H9 (cell line): ENCODE measurements at regions not wholly inside any gene's neighbourhood (a gene's known extent, or its start where the extent isn't known, plus 50 kb on each side); places are given as distances from the start of the nearest gene placed in this dataset.

Source experiments
- DNase-seq: peaks from one replicate; pipeline ENCODE4 v3.0.0-alpha.2; 2017
- H2AFZ ChIP-seq: one replicate; pipeline ENCODE4 v1.6.1; 2013; ENCODE audit warnings: mild to moderate bottlenecking, low read length, control low read depth, moderate library complexity
- H2AK5ac ChIP-seq: 2 replicates; pipeline ENCODE4 v1.6.1; 2013; ENCODE audit warnings: low read length, control low read depth, mixed read lengths; ENCODE audit not compliant: insufficient read length
- H2BK120ac ChIP-seq: one replicate; pipeline ENCODE4 v1.6.1; 2013; ENCODE audit warnings: low read depth, mild to moderate bottlenecking, low read length, control low read depth, inconsistent platforms; ENCODE audit not compliant: poor library complexity, severe bottlenecking
- H2BK12ac ChIP-seq: 2 replicates; pipeline ENCODE4 v1.6.1; 2013; ENCODE audit warnings: low read length, control low read depth, mixed read lengths, low read depth; ENCODE audit not compliant: insufficient read length
- H2BK15ac ChIP-seq: 2 replicates; pipeline ENCODE4 v1.6.1; 2013; ENCODE audit warnings: low read depth, low read length, control low read depth
- H2BK20ac ChIP-seq: one replicate; pipeline ENCODE4 v1.6.1; 2013; ENCODE audit warnings: low read depth, mild to moderate bottlenecking, low read length, control low read depth, inconsistent platforms; ENCODE audit not compliant: poor library complexity, severe bottlenecking
- H2BK5ac ChIP-seq: 2 replicates; pipeline ENCODE4 v1.6.1; 2013; ENCODE audit warnings: low read length, control low read depth, mixed read lengths; ENCODE audit not compliant: insufficient read length
- H3K14ac ChIP-seq: 2 replicates; pipeline ENCODE4 v1.6.1; 2013; ENCODE audit warnings: low read length, control low read depth; ENCODE audit not compliant: insufficient read depth
- H3K18ac ChIP-seq: 2 replicates; pipeline ENCODE4 v1.6.1; 2013; ENCODE audit warnings: low read depth, mild to moderate bottlenecking, mixed read lengths, low read length, control low read depth; ENCODE audit not compliant: insufficient read length
- H3K23ac ChIP-seq: 2 replicates; pipeline ENCODE4 v1.6.1; 2013; ENCODE audit warnings: low read length, control low read depth, mixed read lengths, low read depth; ENCODE audit not compliant: insufficient read length
- H3K23me2 ChIP-seq: 2 replicates; pipeline ENCODE4 v1.6.1; 2013; ENCODE audit warnings: low read depth, mild to moderate bottlenecking, mixed read lengths, low read length, control low read depth; ENCODE audit not compliant: insufficient read length, poor library complexity, severe bottlenecking
- H3K27ac ChIP-seq: 2 replicates; pipeline ENCODE4 v1.5.1; 2013; ENCODE audit warnings: low read length, control low read depth, mixed read lengths, low read depth; ENCODE audit not compliant: insufficient read length
- H3K27me3 ChIP-seq: 2 replicates; pipeline ENCODE4 v1.6.1; 2013; ENCODE audit warnings: low read length, control low read depth, inconsistent platforms; ENCODE audit not compliant: insufficient read depth
- H3K4ac ChIP-seq: 2 replicates; pipeline ENCODE4 v1.6.1; 2013; ENCODE audit warnings: low read depth, mild to moderate bottlenecking, control low read depth, inconsistent platforms, low read length, moderate library complexity
- H3K4me1 ChIP-seq: 2 replicates; pipeline ENCODE4 v1.6.1; 2013; ENCODE audit warnings: low read length, control low read depth, inconsistent platforms; ENCODE audit not compliant: insufficient read depth
- H3K4me2 ChIP-seq: 2 replicates; pipeline ENCODE4 v1.6.1; 2013; ENCODE audit warnings: low read length, control low read depth, mixed read lengths; ENCODE audit not compliant: insufficient read length, insufficient read depth
- H3K56ac ChIP-seq: 2 replicates; pipeline ENCODE4 v1.6.1; 2013; ENCODE audit warnings: low read depth, mild to moderate bottlenecking, mixed read lengths, low read length, control low read depth; ENCODE audit not compliant: insufficient read length
- H3K79me1 ChIP-seq: 2 replicates; pipeline ENCODE4 v1.6.1; 2013; ENCODE audit warnings: low read depth, mild to moderate bottlenecking, moderate library complexity, low read length, control low read depth, inconsistent platforms; ENCODE audit not compliant: insufficient read depth, poor library complexity, severe bottlenecking
- H3K79me2 ChIP-seq: 2 replicates; pipeline ENCODE4 v1.6.1; 2013; ENCODE audit warnings: low read length, control low read depth, inconsistent platforms; ENCODE audit not compliant: insufficient read depth
- H3K9ac ChIP-seq: 2 replicates; pipeline ENCODE4 v1.6.1; 2013; ENCODE audit warnings: low read length, control low read depth, mixed read lengths; ENCODE audit not compliant: insufficient read length; ENCODE audit errors: extremely low read depth
- H3K9me3 ChIP-seq: one replicate; pipeline ENCODE4 v1.6.1; 2013; ENCODE audit warnings: low read depth, low read length, inconsistent platforms; ENCODE audit not compliant: control insufficient read depth
- H3T11ph ChIP-seq: one replicate; pipeline ENCODE4 v1.6.1; 2013; ENCODE audit warnings: mild to moderate bottlenecking, low read length, control low read depth, inconsistent platforms
- H4K20me1 ChIP-seq: one replicate; pipeline ENCODE4 v1.6.1; 2013; ENCODE audit not compliant: control insufficient read depth, insufficient read length, insufficient read depth
- H4K5ac ChIP-seq: 2 replicates; pipeline ENCODE4 v1.6.1; 2013; ENCODE audit warnings: low read depth, mild to moderate bottlenecking, mixed read lengths, low read length, control low read depth; ENCODE audit not compliant: insufficient read length
- H4K8ac ChIP-seq: replicated peaks from 2 replicates; pipeline ENCODE4 v1.6.1; 2013; ENCODE audit warnings: low read length, control low read depth, mixed read lengths, low read depth; ENCODE audit not compliant: insufficient read length
- H4K91ac ChIP-seq: 2 replicates; pipeline ENCODE4 v1.6.1; 2013; ENCODE audit warnings: low read depth, mild to moderate bottlenecking, moderate library complexity, mixed read lengths, low read length, control low read depth; ENCODE audit not compliant: insufficient read length
- H3K27ac Mint-ChIP-seq, 3 experiments: 2 replicates in 2 of 3; 3 replicates in 1 of 3; pipeline ENCODE4 v1.8.0; 2020 to 2021; ENCODE audit warnings: mixed read lengths in 3 of 3, mild to moderate bottlenecking in 1 of 3, moderate library complexity in 1 of 3
- H3K27me3 Mint-ChIP-seq: 2 replicates; pipeline ENCODE4 v1.8.0; 2021; ENCODE audit warnings: low read depth, mild to moderate bottlenecking, moderate library complexity, mixed read lengths
- H3K36me3 Mint-ChIP-seq, 3 experiments: 2 replicates in 2 of 3; 3 replicates in 1 of 3; pipeline ENCODE4 v1.8.0; 2020 to 2021; ENCODE audit warnings: low read depth in 3 of 3, mixed read lengths in 3 of 3; ENCODE audit not compliant: insufficient read depth in 1 of 3
- H3K4me1 Mint-ChIP-seq, 2 experiments: 2 replicates each; pipeline ENCODE4 v1.8.0; 2020; ENCODE audit warnings: mixed read lengths in 2 of 2
- H3K4me3 Mint-ChIP-seq, 2 experiments: 2 replicates in 1 of 2; 3 replicates in 1 of 2; pipeline ENCODE4 v1.8.0; 2020 to 2021; ENCODE audit warnings: mild to moderate bottlenecking in 2 of 2, mixed read lengths in 2 of 2, moderate library complexity in 1 of 2
- H3K9me3 Mint-ChIP-seq, 2 experiments: 2 replicates in 1 of 2; 3 replicates in 1 of 2; pipeline ENCODE4 v1.8.0; 2020; ENCODE audit warnings: mild to moderate bottlenecking in 2 of 2, mixed read lengths in 2 of 2, moderate library complexity in 1 of 2
- CTCF ChIP-seq: fragments of 200-600 bp; sonication (generic); conservative IDR thresholded peaks from 3 replicates; pipeline ENCODE4 v1.8.0; 2021; ENCODE audit warnings: antibody characterized with exemption, mild to moderate bottlenecking
- WGBS: extraction: QIAGEN DNeasy Blood & Tissue Kit; methylation state at CpG from one replicate; pipeline ENCODE4 v1.1.7; 2013; ENCODE audit warnings: missing lambda C conversion rate, low lambda C conversion rate, mixed read lengths; ENCODE audit not compliant: insufficient read length; ENCODE audit errors: extremely low coverage; 5-methylcytosine and 5-hydroxymethylcytosine counted together

GRCh38 chr5:159610966-159611579, 280.8 kb upstream of the IL12B start:
- H3K4me3 Mint-ChIP-seq: no peak overlapping the region
- no peak overlapping the region for H2BK12ac ChIP-seq
- H2BK15ac ChIP-seq: no peak overlapping the region
- H3K9me3 ChIP-seq: no peaks in the 10 kb centered on the region
- H4K91ac ChIP-seq: no peak overlapping the region
- H3K4ac ChIP-seq: no peak overlapping the region
- H3K9ac ChIP-seq: no peak overlapping the region
- no peaks in the 10 kb centered on the region for H3K79me1 ChIP-seq
- H3K4me1 Mint-ChIP-seq: peaks cover 0 to 6% of the 10 kb centered on the region in 2 experiments; a peak in 1 of 4 replicates
- no peak overlapping the region for H2BK5ac ChIP-seq
- no peak overlapping the region for H3K4me2 ChIP-seq
- H3K4me1 ChIP-seq: 0 out of 2 replicates have a peak, but pooled peaks cover 3% of the 10 kb centered on the region
- no peak overlapping the region for H2BK120ac ChIP-seq
- H3K27me3 ChIP-seq: no peaks in the 10 kb centered on the region
- no peaks in the 10 kb centered on the region for H4K20me1 ChIP-seq
- no peak overlapping the region for H3K56ac ChIP-seq
- H2AFZ ChIP-seq: no peak overlapping the region
- no peaks in the 10 kb centered on the region for H3K79me2 ChIP-seq
- no peak overlapping the region for H3K18ac ChIP-seq
- H3T11ph ChIP-seq: no peak overlapping the region
- H3K9me3 Mint-ChIP-seq: peaks cover 0 to 3% of the 10 kb centered on the region in 2 experiments; a peak in 2 of 5 replicates
- no peak for DNase-seq
- no peaks in the 10 kb centered on the region for H3K36me3 Mint-ChIP-seq
- TF ChIP-seq CTCF: no peak
- H3K27ac Mint-ChIP-seq: peak overlapping the region in 1 of 3 experiments; percentile 44; a peak in 1 of 7 replicates
- H3K23me2 ChIP-seq: no peaks in the 10 kb centered on the region
- H3K27ac ChIP-seq: no peak overlapping the region
- H2AK5ac ChIP-seq: no peak overlapping the region
- no peak overlapping the region for H4K5ac ChIP-seq
- no CpG with 5 or more reads among the region's 2 CpGs for WGBS
- H3K23ac ChIP-seq: no peak overlapping the region
- no peak overlapping the region for H4K8ac ChIP-seq
- H3K27me3 Mint-ChIP-seq: no peaks in the 10 kb centered on the region
- H2BK20ac ChIP-seq: no peak overlapping the region
- no peak overlapping the region for H3K14ac ChIP-seq
